ENCODE measurements at regions not wholly inside any gene's neighbourhood (a gene's known extent, or its start where the extent isn't known, plus 50 kb on each side); places are given as distances from the start of the nearest gene placed in this dataset.
"Not testable (repeated sequence)": the region's sequence is repeated elsewhere in the genome, so short reads cannot be mapped to it uniquely, and the experiment has no call there.

GRCh38 chr1:56263908-56264307, 315.5 kb downstream of the PLPP3 start:
- no peak for DNase-seq

GRCh38 chr1:56258371-56258770, 321.0 kb downstream of the PLPP3 start:
- DNase-seq: peak; percentile 22

GRCh38 chr1:56257726-56258125, 321.6 kb downstream of the PLPP3 start:
- DNase-seq: no peak

- no peak for DNase-seq
Observed at GRCh38 chr1:56256153-56257000, 323.0 kb downstream of the PLPP3 start.

- peak; percentile 1 for DNase-seq
Observed at GRCh38 chr1:56255516-56256152, 323.7 kb downstream of the PLPP3 start.

- no peak for DNase-seq
Observed at GRCh38 chr1:56254130-56254529, 325.2 kb downstream of the PLPP3 start.

- DNase-seq: no peak
Observed at GRCh38 chr1:56250809-56251208, 328.6 kb downstream of the PLPP3 start.

- DNase-seq: no peak
Observed at GRCh38 chr1:56249234-56249633, 330.1 kb downstream of the PLPP3 start.

- DNase-seq: no peak
Observed at GRCh38 chr1:56248138-56248537, 331.2 kb downstream of the PLPP3 start.

GRCh38 chr1:56246726-56247125, 332.6 kb downstream of the PLPP3 start:
- not testable (repeated sequence) for DNase-seq

- no peak for DNase-seq
Observed at GRCh38 chr1:56240400-56240799, 339.0 kb downstream of the PLPP3 start.

GRCh38 chr1:56237491-56238064, 341.8 kb downstream of the PLPP3 start:
- no peak for DNase-seq

GRCh38 chr1:56236688-56237087, 342.7 kb downstream of the PLPP3 start:
- DNase-seq: no peak

- DNase-seq: no peak
Observed at GRCh38 chr1:56235909-56236510, 343.4 kb downstream of the PLPP3 start.

GRCh38 chr1:56229186-56229585, 350.2 kb downstream of the PLPP3 start:
- DNase-seq: peak; percentile 3

GRCh38 chr1:56227886-56228285, 351.5 kb downstream of the PLPP3 start:
- no peak for DNase-seq

GRCh38 chr1:56227401-56227800, 352.0 kb downstream of the PLPP3 start:
- no peak for DNase-seq

GRCh38 chr1:56225964-56226815, 353.2 kb downstream of the PLPP3 start:
- no peak for DNase-seq

- DNase-seq: no peak
Observed at GRCh38 chr1:56223968-56224367, 355.4 kb downstream of the PLPP3 start.

- no peak for DNase-seq
Observed at GRCh38 chr1:56222914-56223540, 356.3 kb downstream of the PLPP3 start.

GRCh38 chr1:56220021-56220420, 359.3 kb downstream of the PLPP3 start:
- DNase-seq: no peak

GRCh38 chr1:56218023-56218422, 361.3 kb downstream of the PLPP3 start:
- no peak for DNase-seq

Measured in NCI-H69 (cell line).